Activated CD4-positive, alpha-beta T cell treated with anti-CD3 and anti-CD28 coated beads for 36 hours (primary cell): ENCODE measurements at regions not wholly inside any gene's neighbourhood (a gene's known extent, or its start where the extent isn't known, plus 50 kb on each side); places are given as distances from the start of the nearest gene placed in this dataset.

Experiments used
- ATAC-seq: fragments of 200-7000 bp; cut with Tn5 transposase; one replicate; pipeline ENCODE4 v1.10.0; 2021; ENCODE audit warnings: mild to moderate bottlenecking, moderate library complexity
- CTCF ChIA-PET: fragments of 350-600 bp; sonication (Branson Sonifier 250); formaldehyde crosslinking; loops from one replicate; lab custom pipeline; 2021; ENCODE audit warnings: antibody characterized with exemption; lab: Charles Lee
- POLR2A ChIA-PET: fragments of 350-600 bp; sonication (Branson Sonifier 250); formaldehyde crosslinking; loops from one replicate; lab custom pipeline; 2021; ENCODE audit warnings: antibody characterized with exemption, inconsistent platforms; lab: Charles Lee
- DNase-seq: peaks from one replicate; pipeline ENCODE4 v3.0.0-alpha.2; 2020
- H3K27ac Mint-ChIP-seq: one replicate; pipeline ENCODE4 v1.8.0; 2021; ENCODE audit warnings: mixed read lengths
- H3K27me3 Mint-ChIP-seq: one replicate; pipeline ENCODE4 v1.8.0; 2021; ENCODE audit warnings: mixed read lengths
- H3K36me3 Mint-ChIP-seq: one replicate; pipeline ENCODE4 v1.8.0; 2021; ENCODE audit warnings: low read depth, mixed read lengths
- H3K4me1 Mint-ChIP-seq: one replicate; pipeline ENCODE4 v1.8.0; 2021; ENCODE audit warnings: mixed read lengths
- H3K4me3 Mint-ChIP-seq: one replicate; pipeline ENCODE4 v1.8.0; 2021; ENCODE audit warnings: mild to moderate bottlenecking, moderate library complexity, mixed read lengths
- H3K9me3 Mint-ChIP-seq: one replicate; pipeline ENCODE4 v1.8.0; 2021; ENCODE audit warnings: low read depth, mixed read lengths
- intact Hi-C, 2 experiments: fragments of 100-400 bp; cut with DNase I in 1 of 2; cut with micrococcal nuclease in 1 of 2; formaldehyde crosslinking; loops; one replicate each; pipeline versions ENCODE4 v1.14.2 to v1.15.1; 2022 to 2024; cut with DNase I, micrococcal nuclease

DNA sequence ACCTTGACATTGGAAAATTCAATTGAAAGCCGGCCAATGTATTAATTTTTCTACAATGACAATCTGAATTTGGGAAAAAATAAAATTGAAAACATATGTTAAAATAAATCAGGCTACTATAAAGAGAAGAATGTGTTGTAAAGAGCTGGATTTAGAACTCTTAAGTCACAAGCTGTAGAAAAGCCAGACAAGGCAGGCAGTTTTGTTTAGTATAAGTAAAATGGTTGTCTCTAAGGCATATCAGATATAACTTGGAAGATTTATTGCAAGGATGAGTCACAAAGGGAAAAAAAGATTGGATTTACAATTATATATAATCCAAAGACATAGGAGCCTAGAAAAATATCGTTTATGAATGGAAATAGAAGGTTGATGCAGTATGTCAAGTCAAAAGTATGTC is 549.1 kb upstream of the EPHA5 start:
- POLR2A ChIA-PET, result no interaction called here
- CTCF ChIA-PET, result no interaction called here
- ATAC-seq, result no peak
- Mint-ChIP-seq H3K4me3 (no peak overlapping the region), H3K27ac (no peak overlapping the region), H3K4me1 (no peaks in the 10 kb centered on the region), H3K36me3 (no peaks in the 10 kb centered on the region), H3K9me3 (peaks cover 8% of the 10 kb centered on the region), H3K27me3 (no peaks in the 10 kb centered on the region)
- no peak for DNase-seq
- intact Hi-C loops, result no loop called here

DNA sequence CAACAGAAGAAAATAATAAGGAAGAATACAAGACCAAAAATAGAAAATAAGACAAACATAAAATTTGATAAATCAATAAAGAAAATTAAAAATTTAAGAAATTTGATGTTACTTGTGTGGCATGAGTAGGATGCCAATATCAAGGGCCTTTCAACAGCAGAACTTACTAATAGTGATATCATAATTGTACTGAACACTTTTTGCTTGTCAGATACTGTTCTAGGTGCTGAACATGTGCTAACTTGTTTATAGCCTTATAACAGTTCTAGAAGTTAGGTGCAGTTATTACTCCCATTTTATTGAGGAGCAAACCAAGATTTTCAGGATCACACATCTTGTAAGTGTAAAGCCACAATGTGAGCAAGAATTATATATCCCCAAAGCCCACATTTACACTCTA is 546.0 kb upstream of the EPHA5 start:
- ATAC-seq (no peak), DNase-seq (no peak)
- Mint-ChIP-seq H3K36me3 (no peaks in the 10 kb centered on the region), H3K9me3 (peaks cover 3% of the 10 kb centered on the region), H3K27me3 (no peaks in the 10 kb centered on the region), H3K27ac (no peak overlapping the region), H3K4me3 (no peak overlapping the region), H3K4me1 (no peaks in the 10 kb centered on the region)
- ChIA-PET CTCF (interaction anchor here (0.9 kb wide), 1 partner anchor 15 kb away, joined by 3 read pairs; no protein-coding TSS in a partner anchor), POLR2A (no interaction called here)
- intact Hi-C loops, result no loop called here

DNA sequence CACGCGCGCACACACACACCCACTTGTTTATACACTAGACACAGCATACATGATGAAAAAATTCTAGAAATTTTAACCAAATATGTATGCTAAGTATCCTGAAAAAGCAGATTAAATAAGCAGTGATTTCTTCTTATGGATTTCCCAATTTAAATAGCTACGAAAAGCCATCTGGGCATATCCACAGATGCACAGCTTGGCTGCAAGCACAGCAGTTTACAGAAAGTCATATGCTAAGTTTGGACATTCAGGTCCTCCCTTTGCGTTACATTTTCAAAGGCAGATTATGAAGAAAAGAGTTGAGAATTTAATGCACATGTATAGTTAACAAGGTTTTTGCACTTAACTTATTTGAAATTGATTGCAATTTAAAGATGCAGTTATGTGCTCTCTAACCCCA is 542.2 kb upstream of the EPHA5 start:
- Mint-ChIP-seq H3K27me3 (no peaks in the 10 kb centered on the region), H3K36me3 (no peaks in the 10 kb centered on the region), H3K9me3 (peaks cover 6% of the 10 kb centered on the region), H3K27ac (no peak overlapping the region), H3K4me3 (no peak overlapping the region), H3K4me1 (no peaks in the 10 kb centered on the region)
- ATAC-seq (no peak), DNase-seq (no peak)
- POLR2A ChIA-PET, result no interaction called here
- intact Hi-C loops, result no loop called here
- CTCF ChIA-PET, result interaction anchor here (0.9 kb wide), 1 partner anchor 26 kb away, joined by 3 read pairs; no protein-coding TSS in a partner anchor

DNA sequence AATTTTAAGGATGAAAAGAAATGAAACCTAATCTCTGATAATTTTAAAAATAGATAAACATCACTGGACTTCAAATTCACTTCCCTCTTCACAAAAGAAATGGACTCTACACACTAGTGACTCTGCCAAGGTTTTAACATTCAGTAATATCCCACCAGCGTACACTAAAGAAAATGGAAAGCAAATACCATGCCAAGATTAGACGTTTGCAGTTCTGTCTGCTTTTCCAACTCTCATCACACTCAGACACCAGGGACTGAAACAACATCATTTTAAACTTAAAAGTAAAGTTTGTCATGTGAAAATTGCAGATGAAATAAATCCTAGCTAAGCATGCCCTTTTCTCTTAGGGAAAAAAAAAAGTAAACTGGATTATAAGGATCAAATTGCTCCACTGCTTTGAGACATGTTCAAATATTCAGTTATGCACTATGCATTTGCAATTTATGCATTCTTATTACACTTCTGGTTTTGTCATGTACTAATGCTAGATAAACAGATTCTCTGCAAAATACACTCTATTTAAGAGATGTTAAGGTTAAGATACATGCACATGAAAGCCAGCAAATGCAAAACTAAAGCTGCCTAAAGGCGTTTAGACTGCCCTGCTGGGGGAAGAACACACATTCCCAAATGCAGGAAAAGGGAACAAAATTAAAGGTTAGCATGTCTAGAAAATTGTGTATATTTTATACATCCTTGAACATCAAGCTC is 534.4 kb upstream of the EPHA5 start:
- no peaks in the 10 kb centered on the region for H3K36me3 Mint-ChIP-seq
- H3K4me3 Mint-ChIP-seq, result no peak overlapping the region
- POLR2A ChIA-PET, result no interaction called here
- DNase-seq, result no peak
- ATAC-seq, result no peak
- CTCF ChIA-PET, result interaction anchor here (0.6 kb wide), 1 partner anchor 1427 kb away, joined by 4 read pairs; no protein-coding TSS in a partner anchor
- H3K4me1 Mint-ChIP-seq, result no peaks in the 10 kb centered on the region
- intact Hi-C loops, result no loop called here
- H3K27ac Mint-ChIP-seq, result no peak overlapping the region
- H3K27me3 Mint-ChIP-seq, result no peaks in the 10 kb centered on the region
- H3K9me3 Mint-ChIP-seq, result peaks cover 7% of the 10 kb centered on the region

DNA sequence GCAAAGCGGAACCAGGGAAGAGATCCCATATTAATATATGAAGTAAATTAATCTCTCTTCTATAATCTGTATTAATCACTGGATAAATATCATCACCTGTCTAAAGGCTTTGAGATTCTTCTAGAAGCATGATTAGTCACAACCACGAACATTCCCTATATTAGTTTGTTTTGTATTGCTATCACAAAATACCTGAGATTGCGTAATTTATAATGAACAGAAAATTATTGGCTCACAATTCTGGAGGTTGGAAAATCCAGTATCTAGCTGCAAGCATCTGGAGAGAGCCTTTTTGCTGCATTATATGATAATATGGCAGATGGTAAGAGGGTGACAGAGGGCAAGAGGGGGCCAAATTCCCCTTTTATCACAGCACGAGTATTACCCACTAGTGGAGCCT is 532.6 kb upstream of the EPHA5 start:
- intact Hi-C loops, result no loop called here

DNA sequence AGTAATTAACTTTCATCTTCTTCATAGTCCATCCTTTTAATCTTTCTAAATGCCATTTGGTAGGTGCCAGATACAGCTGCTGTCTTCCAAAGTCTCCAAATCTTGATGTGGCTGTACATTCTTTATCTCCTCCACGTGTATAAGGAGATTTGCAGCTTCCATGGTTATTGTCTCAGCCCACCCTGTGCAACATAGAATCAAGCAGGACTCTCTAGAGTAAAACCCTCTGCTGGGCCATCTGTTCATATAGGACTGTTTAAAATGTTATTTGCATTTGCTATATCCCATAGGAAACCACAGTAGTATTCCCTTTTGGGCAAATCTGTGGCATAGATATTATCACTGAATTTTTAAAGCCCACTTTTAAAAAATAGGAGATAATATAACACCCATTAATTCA is 527.2 kb upstream of the EPHA5 start:
- no peak for ATAC-seq
- ChIA-PET CTCF (interaction anchor here (0.7 kb wide), 1 partner anchor 669 kb away, joined by 3 read pairs; no protein-coding TSS in a partner anchor), POLR2A (no interaction called here)
- Mint-ChIP-seq H3K9me3 (peaks cover 3% of the 10 kb centered on the region), H3K4me1 (no peaks in the 10 kb centered on the region), H3K27me3 (no peaks in the 10 kb centered on the region), H3K36me3 (no peaks in the 10 kb centered on the region), H3K27ac (no peak overlapping the region), H3K4me3 (no peak overlapping the region)
- DNase-seq, result no peak
- intact Hi-C loops, result no loop called here

More for the DNA sequence above, 532.6 kb upstream of the EPHA5 start:
- no peaks in the 10 kb centered on the region for H3K36me3 Mint-ChIP-seq
- DNase-seq, result no peak
- H3K27me3 Mint-ChIP-seq, result no peaks in the 10 kb centered on the region
- peaks cover 2% of the 10 kb centered on the region for H3K9me3 Mint-ChIP-seq
- H3K4me1 Mint-ChIP-seq, result no peaks in the 10 kb centered on the region
- no peak overlapping the region for H3K4me3 Mint-ChIP-seq
- POLR2A ChIA-PET, result no interaction called here
- ATAC-seq, result no peak
- CTCF ChIA-PET, result interaction anchor here (0.7 kb wide), 1 partner anchor 988 kb away, joined by 3 read pairs; no protein-coding TSS in a partner anchor
- H3K27ac Mint-ChIP-seq, result no peak overlapping the region

DNA sequence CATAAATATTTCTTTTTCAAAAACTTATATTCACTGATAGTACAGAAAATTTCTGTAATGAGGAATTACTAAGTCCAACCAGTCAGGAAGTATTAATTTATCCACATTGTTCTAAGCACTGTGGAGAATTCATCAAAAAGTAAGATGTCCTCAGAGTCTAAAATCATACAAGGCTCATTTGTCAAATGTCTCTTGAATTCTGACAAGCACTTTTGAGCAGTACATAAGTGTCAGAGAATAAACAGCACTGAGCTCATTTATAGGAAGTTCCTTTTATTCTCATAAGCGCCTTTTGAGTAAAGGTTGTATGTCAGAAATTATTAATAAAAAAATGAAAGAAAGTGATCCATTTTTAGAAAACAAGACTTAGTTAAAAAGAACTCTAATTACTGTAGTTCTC is 523.2 kb upstream of the EPHA5 start:
- intact Hi-C loops, result no loop called here
- Mint-ChIP-seq H3K27ac (no peak overlapping the region), H3K36me3 (no peaks in the 10 kb centered on the region), H3K4me1 (no peaks in the 10 kb centered on the region), H3K9me3 (peaks cover 2% of the 10 kb centered on the region), H3K27me3 (no peaks in the 10 kb centered on the region), H3K4me3 (no peak overlapping the region)
- ChIA-PET POLR2A (no interaction called here), CTCF (no interaction called here)
- no peak for ATAC-seq
- no peak for DNase-seq

DNA sequence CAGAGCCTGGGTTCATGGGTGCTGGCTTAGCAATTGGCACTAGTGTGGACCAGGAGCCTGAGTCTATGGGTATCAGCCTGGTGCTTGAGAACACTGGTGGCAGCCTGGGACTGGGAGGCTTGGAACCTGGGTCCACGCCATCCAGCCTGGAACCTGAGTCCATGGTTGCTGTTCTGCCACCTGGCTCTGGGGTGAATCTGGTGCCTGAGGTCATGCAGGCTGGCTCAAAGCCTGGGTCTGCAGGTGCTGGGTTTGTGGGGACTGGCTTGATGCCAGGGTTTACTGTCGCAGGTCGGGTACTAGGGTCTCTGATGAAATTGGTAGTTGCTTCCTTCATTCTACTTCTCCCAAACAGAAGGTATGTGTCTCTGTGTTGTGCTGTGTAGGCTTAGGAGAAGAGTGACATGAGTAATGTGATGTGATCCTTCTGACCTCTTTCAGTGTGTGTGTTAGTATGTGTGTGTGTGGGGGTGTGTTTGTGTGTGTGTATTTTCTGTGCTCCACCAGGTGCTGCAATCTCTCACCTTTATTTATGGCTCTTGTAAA is 517.0 kb upstream of the EPHA5 start:
- Mint-ChIP-seq H3K4me3 (no peak overlapping the region), H3K36me3 (no peaks in the 10 kb centered on the region), H3K27me3 (no peaks in the 10 kb centered on the region), H3K4me1 (no peaks in the 10 kb centered on the region), H3K9me3 (peaks cover 6% of the 10 kb centered on the region), H3K27ac (no peak overlapping the region)
- CTCF ChIA-PET, result no interaction called here
- POLR2A ChIA-PET, result no interaction called here
- intact Hi-C loops, result no loop called here
- DNase-seq (no peak), ATAC-seq (no peak)

DNA sequence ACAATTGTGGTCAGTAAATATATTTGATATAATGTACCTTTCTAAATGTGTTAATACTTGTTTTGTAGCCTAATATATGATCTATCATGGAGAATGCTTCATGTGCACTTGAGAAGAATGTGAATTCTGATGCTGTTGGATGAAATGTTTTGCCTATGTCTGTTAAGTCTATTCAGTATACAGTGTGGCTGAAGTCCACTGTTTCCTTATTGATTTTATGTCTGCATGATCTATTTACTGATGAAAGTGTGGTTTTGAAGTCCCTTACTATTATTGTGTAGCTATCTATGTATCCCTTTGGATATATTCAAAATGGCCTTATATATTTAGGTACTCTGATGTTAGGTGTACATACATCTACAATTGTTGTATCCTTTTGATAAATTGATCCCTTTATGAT is 515.8 kb upstream of the EPHA5 start:
- intact Hi-C loops, result no loop called here
- Mint-ChIP-seq H3K9me3 (peaks cover 11% of the 10 kb centered on the region), H3K4me1 (no peaks in the 10 kb centered on the region), H3K27me3 (no peaks in the 10 kb centered on the region), H3K27ac (no peak overlapping the region), H3K4me3 (no peak overlapping the region), H3K36me3 (no peaks in the 10 kb centered on the region)
- ChIA-PET POLR2A (no interaction called here), CTCF (no interaction called here)
- ATAC-seq (no peak), DNase-seq (no peak)

DNA sequence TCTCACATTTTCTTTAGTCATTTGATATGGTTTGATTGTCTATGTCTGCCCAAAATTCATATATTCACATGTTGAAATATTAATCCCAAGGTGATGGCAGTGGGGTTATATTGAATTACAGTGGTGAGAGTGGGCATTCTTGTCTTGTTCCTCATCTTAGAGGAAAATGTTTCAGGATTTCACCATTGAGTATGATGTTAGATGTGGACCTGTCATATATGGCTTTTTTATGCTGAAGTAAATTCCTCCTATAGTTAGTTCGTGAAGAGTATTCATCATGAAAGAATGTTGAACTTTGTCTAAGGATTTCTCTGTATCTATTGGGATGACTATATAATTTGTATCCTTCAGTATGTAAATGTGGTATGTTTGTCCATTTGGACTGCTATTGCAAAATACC is 512.3 kb upstream of the EPHA5 start:
- DNase-seq (no peak), ATAC-seq (no peak)
- peaks cover 9% of the 10 kb centered on the region for H3K9me3 Mint-ChIP-seq
- no peaks in the 10 kb centered on the region for H3K4me1 Mint-ChIP-seq
- H3K4me3 Mint-ChIP-seq, result no peak overlapping the region
- CTCF ChIA-PET, result no interaction called here
- no peaks in the 10 kb centered on the region for H3K36me3 Mint-ChIP-seq
- intact Hi-C loops, result no loop called here
- no peaks in the 10 kb centered on the region for H3K27me3 Mint-ChIP-seq
- H3K27ac Mint-ChIP-seq, result no peak overlapping the region
- POLR2A ChIA-PET, result no interaction called here

DNA sequence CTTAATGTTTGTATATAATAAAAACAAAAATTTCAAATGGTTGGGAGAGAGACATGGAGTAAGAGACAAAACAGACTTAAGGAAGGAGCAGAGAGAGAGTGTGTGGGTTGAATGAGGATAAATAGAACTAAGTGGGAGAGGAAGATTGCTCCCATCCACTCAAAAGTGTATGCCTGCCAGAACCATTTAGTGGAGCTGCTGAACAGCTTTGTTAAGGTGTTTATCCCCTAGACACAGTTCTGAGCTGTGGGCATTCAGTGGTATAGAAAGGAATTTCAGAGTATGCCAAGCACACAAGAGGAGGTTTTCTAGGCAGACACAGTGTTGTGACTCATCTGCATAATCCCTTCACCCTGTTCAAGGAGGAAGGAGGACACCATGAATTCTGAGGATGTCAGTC is 508.6 kb upstream of the EPHA5 start:
- CTCF ChIA-PET, result no interaction called here
- DNase-seq, result no peak
- ATAC-seq, result no peak
- no peaks in the 10 kb centered on the region for H3K27me3 Mint-ChIP-seq
- intact Hi-C loops, result no loop called here
- POLR2A ChIA-PET, result no interaction called here
- no peak overlapping the region for H3K27ac Mint-ChIP-seq
- no peaks in the 10 kb centered on the region for H3K4me1 Mint-ChIP-seq
- no peaks in the 10 kb centered on the region for H3K36me3 Mint-ChIP-seq
- no peak overlapping the region for H3K4me3 Mint-ChIP-seq
- peaks cover 12% of the 10 kb centered on the region for H3K9me3 Mint-ChIP-seq

DNA sequence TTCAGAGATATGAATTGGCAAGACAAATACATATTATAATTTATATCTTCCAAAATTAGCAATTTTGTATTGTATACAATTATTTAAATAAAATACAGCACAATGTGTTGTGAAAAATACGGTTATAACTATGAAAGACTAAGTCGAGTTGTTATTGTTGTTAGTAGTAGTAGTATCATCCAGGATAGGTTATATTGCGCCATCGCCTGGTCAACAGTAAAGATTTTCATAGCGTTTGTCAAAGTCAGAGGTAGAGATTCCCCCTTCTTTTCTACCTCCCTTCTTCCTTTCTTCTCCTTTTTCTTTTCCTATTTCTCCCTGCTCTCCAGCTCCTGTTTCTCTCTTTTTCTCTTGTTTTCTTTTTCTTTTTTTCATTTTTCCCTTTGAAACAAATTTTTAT is 499.1 kb upstream of the EPHA5 start:
- H3K36me3 Mint-ChIP-seq, result no peaks in the 10 kb centered on the region
- H3K4me1 Mint-ChIP-seq, result no peaks in the 10 kb centered on the region
- DNase-seq (no peak), ATAC-seq (no peak)
- no peaks in the 10 kb centered on the region for H3K27me3 Mint-ChIP-seq
- no peak overlapping the region for H3K27ac Mint-ChIP-seq
- intact Hi-C loops, result no loop called here
- peaks cover 11% of the 10 kb centered on the region for H3K9me3 Mint-ChIP-seq
- ChIA-PET CTCF (no interaction called here), POLR2A (no interaction called here)
- H3K4me3 Mint-ChIP-seq, result no peak overlapping the region
